Neuronal stem cell (in vitro differentiated cells): ENCODE measurements at regions not wholly inside any gene's neighbourhood (a gene's known extent, or its start where the extent isn't known, plus 50 kb on each side); places are given as distances from the start of the nearest gene placed in this dataset.

Experiments used
- DNase-seq: peaks from one replicate; pipeline ENCODE4 v3.0.0-alpha.2; 2013; ENCODE audit warnings: low spot score
- H2AFZ ChIP-seq: one replicate; pipeline ENCODE4 v1.6.1; 2013; ENCODE audit warnings: mild to moderate bottlenecking, low read length, inconsistent platforms
- H2AK5ac ChIP-seq: 2 replicates; pipeline ENCODE4 v1.6.1; 2013; ENCODE audit warnings: low read depth, mild to moderate bottlenecking, inconsistent platforms, low read length, moderate library complexity, mixed read lengths
- H2BK120ac ChIP-seq: 2 replicates; pipeline ENCODE4 v1.6.1; 2013; ENCODE audit warnings: low read depth, mild to moderate bottlenecking, inconsistent platforms, low read length, moderate library complexity, mixed read lengths
- H2BK12ac ChIP-seq: one replicate; pipeline ENCODE4 v1.6.1; 2013; ENCODE audit warnings: low read length, inconsistent platforms
- H2BK15ac ChIP-seq: 2 replicates; pipeline ENCODE4 v1.6.1; 2013; ENCODE audit warnings: mild to moderate bottlenecking, low read length, inconsistent platforms, mixed read lengths
- H2BK5ac ChIP-seq: one replicate; pipeline ENCODE4 v1.6.1; 2013; ENCODE audit warnings: inconsistent platforms, mild to moderate bottlenecking, low read length, moderate library complexity
- H3K14ac ChIP-seq: one replicate; pipeline ENCODE4 v1.6.1; 2013; ENCODE audit warnings: low read length, inconsistent platforms
- H3K18ac ChIP-seq: 2 replicates; pipeline ENCODE4 v1.6.1; 2013; ENCODE audit warnings: low read length, inconsistent platforms
- H3K23ac ChIP-seq: 2 replicates; pipeline ENCODE4 v1.6.1; 2013; ENCODE audit warnings: low read depth, mild to moderate bottlenecking, mixed read lengths, low read length, inconsistent platforms; ENCODE audit not compliant: poor library complexity
- H3K27ac ChIP-seq: replicated peaks from 3 replicates; pipeline ENCODE4 v1.5.1; 2013; ENCODE audit warnings: low read length, inconsistent platforms
- H3K27me3 ChIP-seq, 3 experiments: 2 replicates each; pipeline ENCODE4 v1.6.1; 2013; ENCODE audit warnings: low read length in 3 of 3, mild to moderate bottlenecking in 2 of 3, inconsistent platforms in 1 of 3, low read depth in 1 of 3, mixed read lengths in 1 of 3, moderate library complexity in 1 of 3; ENCODE audit not compliant: control insufficient read depth in 3 of 3, insufficient read depth in 3 of 3
- H3K36me3 ChIP-seq, 2 donors: replicated peaks in 1 of 2; 2 replicates each; pipeline ENCODE4 v1.6.1; 2013; ENCODE audit warnings: low read length in 2 of 2; ENCODE audit not compliant: control insufficient read depth in 2 of 2, insufficient read depth in 2 of 2
- H3K4ac ChIP-seq: 2 replicates; pipeline ENCODE4 v1.6.1; 2013; ENCODE audit warnings: inconsistent platforms, mild to moderate bottlenecking, low read length, moderate library complexity
- H3K4me1 ChIP-seq, 2 donors: 1 replicate in 1 of 2; 2 replicates in 1 of 2; pipeline ENCODE4 v1.6.1; 2013; ENCODE audit warnings: low read length in 2 of 2, low read depth in 1 of 2; ENCODE audit not compliant: control insufficient read depth in 2 of 2, insufficient read depth in 1 of 2
- H3K4me2 ChIP-seq: one replicate; pipeline ENCODE4 v1.6.1; 2013; ENCODE audit warnings: mild to moderate bottlenecking, low read length, inconsistent platforms; ENCODE audit not compliant: insufficient read depth, poor library complexity, severe bottlenecking
- H3K4me3 ChIP-seq, 2 donors: 2 replicates each; pipeline ENCODE4 v1.5.1; 2013; ENCODE audit warnings: low read length in 2 of 2, mild to moderate bottlenecking in 2 of 2, inconsistent platforms in 1 of 2, moderate library complexity in 1 of 2
- H3K79me1 ChIP-seq: one replicate; pipeline ENCODE4 v1.6.1; 2013; ENCODE audit warnings: low read depth, mild to moderate bottlenecking, inconsistent platforms, low read length, moderate library complexity
- H3K9ac ChIP-seq: one replicate; pipeline ENCODE4 v1.6.1; 2013; ENCODE audit warnings: mild to moderate bottlenecking, low read depth, low read length, inconsistent platforms; ENCODE audit not compliant: poor library complexity
- H3K9me3 ChIP-seq, 2 donors: replicated peaks in 1 of 2; 2 replicates each; pipeline versions ENCODE3 to v1.6.1; 2013; ENCODE audit warnings: low read length in 2 of 2, mild to moderate bottlenecking in 2 of 2, inconsistent platforms in 1 of 2, low read depth in 1 of 2, mixed read lengths in 1 of 2, moderate library complexity in 1 of 2; ENCODE audit not compliant: control insufficient read depth in 2 of 2, insufficient read depth in 1 of 2
- H4K8ac ChIP-seq: one replicate; pipeline ENCODE4 v1.6.1; 2013; ENCODE audit warnings: low read depth, mild to moderate bottlenecking, inconsistent platforms, low read length, moderate library complexity
- H4K91ac ChIP-seq: one replicate; pipeline ENCODE4 v1.6.1; 2013; ENCODE audit warnings: low read length, low read depth, mild to moderate bottlenecking, inconsistent platforms; ENCODE audit not compliant: poor library complexity
- WGBS, 2 donors: extraction: QIAGEN DNeasy Blood & Tissue Kit; methylation state at CpG; one replicate each; pipeline ENCODE4 v1.1.7; 2013; ENCODE audit warnings: missing lambda C conversion rate in 2 of 2, mixed read lengths in 1 of 2; ENCODE audit not compliant: insufficient read length in 2 of 2, insufficient replicate concordance in 1 of 2; ENCODE audit errors: extremely low coverage in 2 of 2; 5-methylcytosine and 5-hydroxymethylcytosine counted together

DNA sequence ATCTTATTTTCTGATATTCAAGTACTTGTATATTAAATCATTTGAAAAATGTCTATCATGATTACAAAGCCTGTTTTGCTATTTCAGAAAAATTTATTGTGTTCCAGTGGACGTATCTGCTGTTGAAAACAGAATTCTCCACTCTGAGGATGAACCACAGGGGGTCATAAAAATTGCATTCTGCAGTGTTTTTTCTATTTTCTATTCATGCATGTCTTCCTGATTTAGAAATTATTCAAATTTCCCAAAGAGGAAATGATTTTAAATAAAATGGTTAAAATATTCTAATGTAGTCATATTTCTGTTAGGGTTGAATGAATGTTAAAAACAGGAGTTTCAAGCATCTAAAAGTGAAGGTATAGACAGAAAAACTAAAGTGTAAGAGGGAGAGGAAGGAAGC lies 111.5 kb upstream of the ANKRD55 start:
- no peak overlapping the region for H3K4ac ChIP-seq
- H3K9me3 ChIP-seq, result peaks cover 0 to 4% of the 10 kb centered on the region in 2 donors
- H3K36me3 ChIP-seq, result no peaks in the 10 kb centered on the region
- H3K79me1 ChIP-seq, result no peaks in the 10 kb centered on the region
- H3K27ac ChIP-seq, result no peak overlapping the region
- H3K9ac ChIP-seq, result no peak overlapping the region
- no peak overlapping the region for H2BK120ac ChIP-seq
- no peak overlapping the region for H3K14ac ChIP-seq
- no peak overlapping the region for H3K4me3 ChIP-seq
- no peak overlapping the region for H2BK15ac ChIP-seq
- no peak overlapping the region for H4K8ac ChIP-seq
- no peak overlapping the region for H2AFZ ChIP-seq
- H3K18ac ChIP-seq, result no peak overlapping the region
- H3K4me1 ChIP-seq, result no peaks in the 10 kb centered on the region
- H3K4me2 ChIP-seq, result no peak overlapping the region
- no peak overlapping the region for H2AK5ac ChIP-seq
- H2BK12ac ChIP-seq, result no peak overlapping the region
- WGBS, 2 donors, result no CpG with 5 or more reads among the region's 1 CpG
- no peak overlapping the region for H4K91ac ChIP-seq
- no peak for DNase-seq
- H3K27me3 ChIP-seq, result no peaks in the 10 kb centered on the region
- no peak overlapping the region for H2BK5ac ChIP-seq
- H3K23ac ChIP-seq, result no peak overlapping the region

DNA sequence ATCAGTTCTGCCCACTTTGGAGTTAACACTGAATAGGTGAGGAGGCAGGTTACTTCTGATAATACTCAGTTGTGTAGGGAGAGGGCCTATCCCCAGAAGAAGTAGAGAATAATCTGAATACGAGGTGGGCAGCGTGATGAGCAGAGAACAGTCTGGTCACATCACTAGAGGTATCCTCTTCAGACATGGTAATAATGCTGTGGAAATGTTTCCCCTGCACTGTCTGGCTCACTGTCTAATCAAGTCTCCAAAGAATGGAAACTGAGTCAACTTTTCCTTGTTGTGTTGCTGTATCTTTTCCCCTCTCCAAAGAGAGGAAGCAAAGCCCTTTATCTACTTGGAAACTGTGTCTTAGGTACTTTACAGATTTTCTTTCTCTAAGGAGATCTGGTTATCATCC lies 110.9 kb upstream of the ANKRD55 start:
- no peaks in the 10 kb centered on the region for H3K4me1 ChIP-seq
- no peak overlapping the region for H3K4me3 ChIP-seq
- no peak overlapping the region for H2BK12ac ChIP-seq
- no peaks in the 10 kb centered on the region for H3K36me3 ChIP-seq
- no peaks in the 10 kb centered on the region for H3K79me1 ChIP-seq
- H3K27ac ChIP-seq, result no peak overlapping the region
- H2BK15ac ChIP-seq, result no peak overlapping the region
- no peak overlapping the region for H2AFZ ChIP-seq
- H3K4ac ChIP-seq, result no peak overlapping the region
- no peak overlapping the region for H2BK120ac ChIP-seq
- no peak overlapping the region for H3K18ac ChIP-seq
- H2AK5ac ChIP-seq, result no peak overlapping the region
- H3K14ac ChIP-seq, result no peak overlapping the region
- H3K9ac ChIP-seq, result no peak overlapping the region
- H3K27me3 ChIP-seq, result no peaks in the 10 kb centered on the region
- peaks cover 0 to 4% of the 10 kb centered on the region in 2 donors for H3K9me3 ChIP-seq
- WGBS, 2 donors, result no CpG with 5 or more reads among the region's 2 CpGs
- no peak overlapping the region for H4K8ac ChIP-seq
- no peak overlapping the region for H3K23ac ChIP-seq
- H2BK5ac ChIP-seq, result no peak overlapping the region
- H3K4me2 ChIP-seq, result no peak overlapping the region
- no peak for DNase-seq
- H4K91ac ChIP-seq, result no peak overlapping the region

- no peak overlapping the region for H3K27ac ChIP-seq
- no peak overlapping the region for H3K4me2 ChIP-seq
- no peak overlapping the region for H2AK5ac ChIP-seq
- no peak overlapping the region for H2AFZ ChIP-seq
- H3K18ac ChIP-seq, result no peak overlapping the region
- no peak overlapping the region for H4K8ac ChIP-seq
- H2BK15ac ChIP-seq, result no peak overlapping the region
- DNase-seq, result no peak
- no peak overlapping the region for H4K91ac ChIP-seq
- H3K79me1 ChIP-seq, result no peaks in the 10 kb centered on the region
- no peak overlapping the region for H2BK5ac ChIP-seq
- WGBS, 2 donors, result no CpG with 5 or more reads among the region's 3 CpGs
- H3K9ac ChIP-seq, result no peak overlapping the region
- no peak overlapping the region for H2BK120ac ChIP-seq
- H2BK12ac ChIP-seq, result no peak overlapping the region
- H3K36me3 ChIP-seq, result no peaks in the 10 kb centered on the region
- no peak overlapping the region for H3K23ac ChIP-seq
- peaks cover 0 to 4% of the 10 kb centered on the region in 2 donors for H3K9me3 ChIP-seq
- H3K27me3 ChIP-seq, result no peaks in the 10 kb centered on the region
- H3K4ac ChIP-seq, result no peak overlapping the region
- H3K4me3 ChIP-seq, result no peak overlapping the region
- no peaks in the 10 kb centered on the region for H3K4me1 ChIP-seq
- H3K14ac ChIP-seq, result no peak overlapping the region
These were observed 109.5 kb upstream of the ANKRD55 start for GRCh38 chr5:56342616-56343015.

DNA sequence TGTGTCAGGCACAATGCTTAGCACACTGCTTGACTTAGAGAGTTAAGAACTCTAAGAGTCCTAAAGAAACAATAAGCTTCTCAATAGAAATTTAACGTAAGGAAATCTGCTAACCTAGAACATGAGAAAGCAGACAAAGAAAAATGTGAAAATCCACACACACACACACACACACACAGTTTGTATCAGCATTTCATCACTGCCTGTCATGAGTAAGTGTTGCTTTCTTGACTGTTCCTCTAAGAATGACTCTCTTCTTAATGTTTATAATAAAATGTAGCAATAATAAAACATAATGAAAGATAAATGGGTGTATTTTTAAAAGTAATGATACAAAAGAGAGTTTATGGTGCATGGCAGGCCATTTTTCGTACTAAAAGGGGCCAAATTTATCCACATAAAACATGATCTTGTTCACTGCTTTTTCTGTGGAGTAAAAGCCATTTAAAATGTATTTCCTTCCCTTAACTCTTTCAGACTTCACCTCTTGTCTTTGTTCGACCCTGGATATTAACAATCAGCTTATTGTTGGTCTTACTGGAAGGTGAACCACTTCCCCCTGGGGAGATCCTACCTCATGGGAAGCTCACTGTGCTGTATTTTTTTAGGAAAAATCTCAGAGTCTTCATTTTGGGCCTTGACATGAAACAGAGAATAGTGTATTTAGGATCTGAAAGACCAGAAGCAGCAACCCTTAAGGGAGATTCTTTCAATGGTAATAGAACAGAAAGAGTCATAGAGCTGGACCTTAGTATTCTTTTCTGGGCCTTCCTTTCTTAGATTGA lies 107.3 kb upstream of the ANKRD55 start:
- Histone ChIP-seq H3K27ac (no peak overlapping the region), H2AK5ac (no peak overlapping the region), H3K27me3 (no peaks in the 10 kb centered on the region), H3K4me2 (no peak overlapping the region), H3K9me3 (peaks cover 0 to 5% of the 10 kb centered on the region in 2 donors), H2BK120ac (no peak overlapping the region), H4K8ac (no peak overlapping the region), H3K79me1 (no peaks in the 10 kb centered on the region), H4K91ac (no peak overlapping the region), H3K18ac (no peak overlapping the region), H2AFZ (no peak overlapping the region), H3K14ac (no peak overlapping the region), H3K4ac (no peak overlapping the region), H3K9ac (no peak overlapping the region), H2BK15ac (no peak overlapping the region), H2BK12ac (no peak overlapping the region), H3K4me3 (no peak overlapping the region), H2BK5ac (no peak overlapping the region), H3K4me1 (no peaks in the 10 kb centered on the region), H3K23ac (no peak overlapping the region), H3K36me3 (no peaks in the 10 kb centered on the region)
- DNase-seq, result no peak
- no CpG with 5 or more reads among the region's 3 CpGs for WGBS, 2 donors
